SK-N-SH treated with all-trans-retinoic acid at 6 μM for 48 hours (cell line): ENCODE measurements at regions not wholly inside any gene's neighbourhood (a gene's known extent, or its start where the extent isn't known, plus 50 kb on each side); places are given as distances from the start of the nearest gene placed in this dataset.

Experiments used
- CSDC2 ChIP-seq: fragments of 250-450 bp; sonication (Bioruptor Pico); IDR thresholded peaks from 2 replicates; pipeline ENCODE4 v1.5.0; 2020; ENCODE audit warnings: mild to moderate bottlenecking, moderate library complexity
- ISL1 ChIP-seq: fragments of 250-450 bp; sonication (Bioruptor Pico); IDR thresholded peaks from 2 replicates; pipeline ENCODE4 v2.1.2; 2022; ENCODE audit warnings: mild to moderate bottlenecking, moderate library complexity
- OSR1 ChIP-seq: fragments of 250-450 bp; sonication (Bioruptor Pico); IDR thresholded peaks from 2 replicates; pipeline ENCODE4 v1.8.0; 2022; ENCODE audit warnings: moderate library complexity, mild to moderate bottlenecking, inconsistent platforms
- RARB ChIP-seq: fragments of 250-450 bp; sonication (Bioruptor Pico); IDR thresholded peaks from 2 replicates; pipeline ENCODE4 v1.8.0; 2021; ENCODE audit warnings: mild to moderate bottlenecking, moderate library complexity
- SNAI2 ChIP-seq: fragments of 250-450 bp; sonication (Bioruptor Pico); IDR thresholded peaks from 2 replicates; pipeline ENCODE4 v1.5.0; 2020; ENCODE audit warnings: mild to moderate bottlenecking, moderate library complexity
- ZNF8 ChIP-seq: fragments of 450-650 bp; formaldehyde crosslinking; IDR thresholded peaks from 2 replicates; pipeline ENCODE4 v1.5.0; 2020; ENCODE audit warnings: mild to moderate bottlenecking, moderate library complexity
- TF ChIP-seq, protein P1 (sequence below): fragments of 250-450 bp; sonication (Bioruptor Pico); IDR thresholded peaks from 2 replicates; pipeline ENCODE4 v1.8.0; 2020; ENCODE audit warnings: mild to moderate bottlenecking, moderate library complexity, borderline replicate concordance
- TF ChIP-seq, protein P2 (sequence below): fragments of 250-450 bp; sonication (Bioruptor Pico); IDR thresholded peaks from 2 replicates; pipeline ENCODE4 v1.5.1; 2020; ENCODE audit warnings: low read depth, mild to moderate bottlenecking, moderate library complexity
- TF ChIP-seq, protein P3 (sequence below): fragments of 250-450 bp; sonication (Bioruptor Pico); IDR thresholded peaks from 2 replicates; pipeline ENCODE4 v1.8.0; 2021; ENCODE audit warnings: low read depth, mild to moderate bottlenecking, moderate library complexity, borderline replicate concordance

DNA sequence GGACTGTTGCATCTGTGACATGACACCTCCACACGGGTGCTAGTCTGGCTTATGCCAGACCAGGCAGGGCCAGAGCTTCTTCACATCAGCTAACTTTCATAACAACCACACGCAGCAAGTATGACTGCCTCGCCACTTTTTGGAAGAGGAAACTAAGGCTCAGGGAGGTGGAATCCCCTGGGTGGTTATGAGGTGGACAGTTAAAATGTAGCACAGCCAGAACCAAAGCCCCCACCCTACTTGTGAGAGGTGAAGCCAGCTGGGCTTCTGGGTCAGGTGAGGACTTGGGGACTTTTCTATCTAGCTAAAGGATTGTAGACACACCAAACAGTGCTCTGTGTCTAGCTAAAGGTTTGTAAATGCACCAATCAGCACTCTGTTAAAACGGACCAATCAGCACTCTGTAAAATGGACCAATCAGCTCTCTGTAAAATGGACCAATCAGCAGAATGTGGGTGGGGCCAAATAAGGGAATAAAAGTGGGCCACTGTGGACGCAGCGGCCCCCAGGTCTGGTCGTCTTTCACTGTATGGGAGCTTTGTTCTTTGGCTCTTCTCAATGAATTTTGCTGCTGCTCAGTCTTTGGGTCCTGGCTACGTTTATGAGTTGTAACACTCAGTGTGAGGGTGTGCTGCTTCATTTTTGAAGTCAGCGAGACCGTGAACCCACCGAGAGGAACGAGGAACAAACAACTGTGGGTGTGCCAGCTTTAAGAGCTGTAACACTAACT, 171.0 kb downstream of the PTPN20 start:
- TF ChIP-seq OSR1 (CRISPR knock-in tag): no peak
- TF ChIP-seq, protein P1, sequence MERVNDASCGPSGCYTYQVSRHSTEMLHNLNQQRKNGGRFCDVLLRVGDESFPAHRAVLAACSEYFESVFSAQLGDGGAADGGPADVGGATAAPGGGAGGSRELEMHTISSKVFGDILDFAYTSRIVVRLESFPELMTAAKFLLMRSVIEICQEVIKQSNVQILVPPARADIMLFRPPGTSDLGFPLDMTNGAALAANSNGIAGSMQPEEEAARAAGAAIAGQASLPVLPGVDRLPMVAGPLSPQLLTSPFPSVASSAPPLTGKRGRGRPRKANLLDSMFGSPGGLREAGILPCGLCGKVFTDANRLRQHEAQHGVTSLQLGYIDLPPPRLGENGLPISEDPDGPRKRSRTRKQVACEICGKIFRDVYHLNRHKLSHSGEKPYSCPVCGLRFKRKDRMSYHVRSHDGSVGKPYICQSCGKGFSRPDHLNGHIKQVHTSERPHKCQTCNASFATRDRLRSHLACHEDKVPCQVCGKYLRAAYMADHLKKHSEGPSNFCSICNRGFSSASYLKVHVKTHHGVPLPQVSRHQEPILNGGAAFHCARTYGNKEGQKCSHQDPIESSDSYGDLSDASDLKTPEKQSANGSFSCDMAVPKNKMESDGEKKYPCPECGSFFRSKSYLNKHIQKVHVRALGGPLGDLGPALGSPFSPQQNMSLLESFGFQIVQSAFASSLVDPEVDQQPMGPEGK (CRISPR knock-in tag): no peak
- no peak for TF ChIP-seq SNAI2 (CRISPR knock-in tag)
- TF ChIP-seq RARB (CRISPR knock-in tag): no peak
- TF ChIP-seq, protein P2, sequence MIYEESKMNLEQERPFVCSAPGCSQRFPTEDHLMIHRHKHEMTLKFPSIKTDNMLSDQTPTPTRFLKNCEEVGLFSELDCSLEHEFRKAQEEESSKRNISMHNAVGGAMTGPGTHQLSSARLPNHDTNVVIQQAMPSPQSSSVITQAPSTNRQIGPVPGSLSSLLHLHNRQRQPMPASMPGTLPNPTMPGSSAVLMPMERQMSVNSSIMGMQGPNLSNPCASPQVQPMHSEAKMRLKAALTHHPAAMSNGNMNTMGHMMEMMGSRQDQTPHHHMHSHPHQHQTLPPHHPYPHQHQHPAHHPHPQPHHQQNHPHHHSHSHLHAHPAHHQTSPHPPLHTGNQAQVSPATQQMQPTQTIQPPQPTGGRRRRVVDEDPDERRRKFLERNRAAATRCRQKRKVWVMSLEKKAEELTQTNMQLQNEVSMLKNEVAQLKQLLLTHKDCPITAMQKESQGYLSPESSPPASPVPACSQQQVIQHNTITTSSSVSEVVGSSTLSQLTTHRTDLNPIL (CRISPR knock-in tag): no peak
- no peak for TF ChIP-seq ISL1 (CRISPR knock-in tag)
- no peak for TF ChIP-seq ZNF8
- TF ChIP-seq, protein P3, sequence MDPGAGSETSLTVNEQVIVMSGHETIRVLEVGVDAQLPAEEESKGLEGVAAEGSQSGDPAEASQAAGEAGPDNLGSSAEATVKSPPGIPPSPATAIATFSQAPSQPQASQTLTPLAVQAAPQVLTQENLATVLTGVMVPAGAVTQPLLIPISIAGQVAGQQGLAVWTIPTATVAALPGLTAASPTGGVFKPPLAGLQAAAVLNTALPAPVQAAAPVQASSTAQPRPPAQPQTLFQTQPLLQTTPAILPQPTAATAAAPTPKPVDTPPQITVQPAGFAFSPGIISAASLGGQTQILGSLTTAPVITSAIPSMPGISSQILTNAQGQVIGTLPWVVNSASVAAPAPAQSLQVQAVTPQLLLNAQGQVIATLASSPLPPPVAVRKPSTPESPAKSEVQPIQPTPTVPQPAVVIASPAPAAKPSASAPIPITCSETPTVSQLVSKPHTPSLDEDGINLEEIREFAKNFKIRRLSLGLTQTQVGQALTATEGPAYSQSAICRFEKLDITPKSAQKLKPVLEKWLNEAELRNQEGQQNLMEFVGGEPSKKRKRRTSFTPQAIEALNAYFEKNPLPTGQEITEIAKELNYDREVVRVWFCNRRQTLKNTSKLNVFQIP (CRISPR knock-in tag): no peak
- no peak for TF ChIP-seq CSDC2 (CRISPR knock-in tag)
